ENCODE measurements at regions not wholly inside any gene's neighbourhood (a gene's known extent, or its start where the extent isn't known, plus 50 kb on each side); places are given as distances from the start of the nearest gene placed in this dataset.

DNA sequence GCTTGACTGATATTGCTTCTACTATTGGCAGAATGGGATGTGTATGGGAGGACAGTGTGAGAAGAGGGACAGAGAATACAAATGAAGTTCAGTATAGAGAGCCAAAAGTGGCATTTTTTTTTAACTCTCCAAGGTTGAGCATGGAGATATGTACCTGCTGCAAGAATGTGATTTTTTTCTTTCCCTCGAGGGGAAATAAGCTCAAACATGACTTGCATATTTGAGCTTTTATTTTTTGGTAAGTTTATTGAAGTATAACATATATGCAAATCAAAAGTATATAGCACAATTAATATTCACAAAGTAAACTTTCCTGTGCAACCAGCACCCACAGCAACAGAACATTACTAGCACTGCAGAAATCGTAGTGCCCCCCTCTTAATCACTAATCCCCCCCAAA lies 285.7 kb upstream of the ADRA1B start:
- POLR2A ChIA-PET: no interaction called here
- no TSS peak for BruUV-seq (replicated peaks)
- no peak for FAIRE-seq

More for the DNA sequence above, 285.7 kb upstream of the ADRA1B start:
- Histone ChIP-seq H3K79me2 (ENCODE audit: control insufficient read depth, insufficient read depth, low read length) (no peaks in the 10 kb centered on the region), H4K20me1 (replicated peaks; ENCODE audit: control insufficient read depth, extremely low read depth, insufficient read depth, low read length) (no peaks in the 10 kb centered on the region), H3K9me3 (replicated peaks; ENCODE audit: control insufficient read depth, insufficient read depth, low read length) (no peaks in the 10 kb centered on the region), H3K4me2 (ENCODE audit: insufficient read depth, low read length) (no peak overlapping the region), H3K27ac (ENCODE audit: insufficient read depth, low read depth, low read length) (no peak overlapping the region), H2AFZ (ENCODE audit: low read depth, low read length) (no peak overlapping the region), H3K4me3 (replicated peaks in 1 of 3; ENCODE audit: insufficient read depth in 1 of 3, low read depth in 1 of 3, low read length in 3 of 3) (no peak overlapping the region), H3K4me1 (ENCODE audit: control insufficient read depth, extremely low read depth, insufficient read depth, low read length) (no peaks in the 10 kb centered on the region), H3K9me1 (replicated peaks; ENCODE audit: control insufficient read depth, extremely low read depth, insufficient read depth, low read length) (no peaks in the 10 kb centered on the region), H3K36me3 (ENCODE audit: control insufficient read depth in 2 of 2, extremely low read depth in 1 of 2, insufficient read depth in 2 of 2, low read length in 2 of 2) (no peaks in the 10 kb centered on the region), H3K9ac (replicated peaks; ENCODE audit: extremely low read depth, insufficient read depth, low read length) (no peak overlapping the region), H3K27me3 (ENCODE audit: control insufficient read depth in 2 of 2, insufficient read depth in 2 of 2, low read length in 2 of 2) (no peaks in the 10 kb centered on the region)
- intact Hi-C loops (cut with micrococcal nuclease): no loop called here
- CTCF ChIA-PET: no interaction called here
- TF ChIP-seq FOS (IDR thresholded peaks at IDR 0.05; ENCODE audit: borderline replicate concordance, insufficient read depth, low read length): no peak
- TF ChIP-seq EZH2 (IDR thresholded peaks at IDR 0.05; ENCODE audit: borderline replicate concordance, low read depth, low read length, severe bottlenecking): no peak
- TF ChIP-seq CTCF (IDR thresholded peaks at IDR 0.05; ENCODE audit: extremely low read depth in 1 of 2, insufficient read depth in 1 of 2, low read depth in 1 of 2, low read length in 2 of 2): no peak
- no peak for TF ChIP-seq POLR2AphosphoS5 (IDR thresholded peaks at IDR 0.05; ENCODE audit: insufficient read depth, low read depth, low read length)
- TF ChIP-seq, protein P1, sequence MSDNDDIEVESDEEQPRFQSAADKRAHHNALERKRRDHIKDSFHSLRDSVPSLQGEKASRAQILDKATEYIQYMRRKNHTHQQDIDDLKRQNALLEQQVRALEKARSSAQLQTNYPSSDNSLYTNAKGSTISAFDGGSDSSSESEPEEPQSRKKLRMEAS (IDR thresholded peaks at IDR 0.05; ENCODE audit: insufficient read depth, insufficient read length): no peak
- no peak for TF ChIP-seq MYC (IDR thresholded peaks at IDR 0.05; ENCODE audit: low read depth, low read length)
- no peak for DNase-seq (ENCODE audit: low read depth, low spot score)
- dilution Hi-C loops (cut with MboI; ENCODE audit: extremely low pct_ligation_motif_present, low sequenced_read_pairs): no loop called here
